Upper lobe of left lung (tissue), 4 donors: ENCODE measurements at regions not wholly inside any gene's neighbourhood (a gene's known extent, or its start where the extent isn't known, plus 50 kb on each side); places are given as distances from the start of the nearest gene placed in this dataset.

Source experiments
- POLR2A ChIP-seq, 4 donors: fragments of 450-650 bp; IDR thresholded peaks; one replicate each; pipeline ENCODE4 v1.5.1; 2016 to 2017; ENCODE audit warnings: antibody characterized with exemption in 4 of 4, mild to moderate bottlenecking in 2 of 4
- TF ChIP-seq, protein P1 (sequence below), 6 experiments: fragments of 450-650 bp in 4 of 6; fragments of 200-600 bp in 2 of 6; sonication (generic) in 2 of 6; IDR thresholded peaks; one replicate each; pipeline ENCODE4 v1.5.1; 2016 to 2019; ENCODE audit warnings: antibody characterized with exemption in 6 of 6

DNA sequence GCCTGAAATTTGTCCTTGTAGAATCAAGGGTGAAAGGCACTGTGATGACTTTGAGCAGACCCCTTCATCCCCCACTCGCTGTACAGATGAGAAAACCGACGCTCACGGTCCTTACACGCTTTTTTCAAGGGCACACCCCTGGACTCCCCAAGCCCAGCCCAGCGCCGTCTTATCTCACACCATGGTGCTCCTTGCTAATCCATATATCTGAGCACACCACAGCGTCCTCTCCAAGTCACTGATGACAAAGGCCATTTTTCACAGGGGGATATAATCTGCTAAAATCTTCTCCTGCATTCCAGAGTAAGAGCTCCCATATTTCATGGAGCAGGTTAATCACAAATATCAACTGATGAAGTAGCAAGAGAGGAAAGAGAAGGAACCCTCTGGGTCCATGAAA lies 486.3 kb downstream of the BCOR start:
- TF ChIP-seq POLR2A (IDR thresholded peaks at IDR 0.05) = no peak
- TF ChIP-seq, protein P1, sequence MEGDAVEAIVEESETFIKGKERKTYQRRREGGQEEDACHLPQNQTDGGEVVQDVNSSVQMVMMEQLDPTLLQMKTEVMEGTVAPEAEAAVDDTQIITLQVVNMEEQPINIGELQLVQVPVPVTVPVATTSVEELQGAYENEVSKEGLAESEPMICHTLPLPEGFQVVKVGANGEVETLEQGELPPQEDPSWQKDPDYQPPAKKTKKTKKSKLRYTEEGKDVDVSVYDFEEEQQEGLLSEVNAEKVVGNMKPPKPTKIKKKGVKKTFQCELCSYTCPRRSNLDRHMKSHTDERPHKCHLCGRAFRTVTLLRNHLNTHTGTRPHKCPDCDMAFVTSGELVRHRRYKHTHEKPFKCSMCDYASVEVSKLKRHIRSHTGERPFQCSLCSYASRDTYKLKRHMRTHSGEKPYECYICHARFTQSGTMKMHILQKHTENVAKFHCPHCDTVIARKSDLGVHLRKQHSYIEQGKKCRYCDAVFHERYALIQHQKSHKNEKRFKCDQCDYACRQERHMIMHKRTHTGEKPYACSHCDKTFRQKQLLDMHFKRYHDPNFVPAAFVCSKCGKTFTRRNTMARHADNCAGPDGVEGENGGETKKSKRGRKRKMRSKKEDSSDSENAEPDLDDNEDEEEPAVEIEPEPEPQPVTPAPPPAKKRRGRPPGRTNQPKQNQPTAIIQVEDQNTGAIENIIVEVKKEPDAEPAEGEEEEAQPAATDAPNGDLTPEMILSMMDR (IDR thresholded peaks at IDR 0.05) = no peak
